ENCODE measurements at regions not wholly inside any gene's neighbourhood (a gene's known extent, or its start where the extent isn't known, plus 50 kb on each side); places are given as distances from the start of the nearest gene placed in this dataset.

DNA sequence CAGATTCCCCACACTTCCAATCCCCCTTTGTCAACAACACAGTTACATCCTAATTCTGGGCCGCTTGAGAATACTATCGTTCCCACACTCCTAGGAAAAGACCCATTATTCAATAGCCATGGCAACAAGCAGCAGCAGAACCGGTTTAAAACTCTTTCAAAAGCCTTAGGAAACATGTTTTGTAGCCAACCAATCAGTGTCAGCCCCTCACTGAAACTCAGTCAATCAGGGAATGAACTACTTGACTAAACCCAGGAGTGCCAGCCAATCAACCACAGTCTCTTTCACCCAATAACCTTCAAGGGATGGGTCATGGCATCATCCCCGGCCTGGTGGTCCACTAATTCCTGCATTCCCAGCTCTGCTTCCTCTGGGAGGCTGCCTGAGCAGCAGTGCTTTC, 204.8 kb upstream of the HS6ST1 start:
- no peak overlapping the region for H3K27ac ChIP-seq (ENCODE audit: low read depth)
- H3K4me3 ChIP-seq (ENCODE audit: low read depth, low read length): no peak overlapping the region
- no peak for DNase-seq (ENCODE audit: extremely low spot score)
- H3K4me1 ChIP-seq (ENCODE audit: insufficient read depth): no peaks in the 10 kb centered on the region
- H3K36me3 ChIP-seq (ENCODE audit: insufficient read depth): no peaks in the 10 kb centered on the region
- WGBS: 81% methylated on average over 4 of the region's 4 CpGs

DNA sequence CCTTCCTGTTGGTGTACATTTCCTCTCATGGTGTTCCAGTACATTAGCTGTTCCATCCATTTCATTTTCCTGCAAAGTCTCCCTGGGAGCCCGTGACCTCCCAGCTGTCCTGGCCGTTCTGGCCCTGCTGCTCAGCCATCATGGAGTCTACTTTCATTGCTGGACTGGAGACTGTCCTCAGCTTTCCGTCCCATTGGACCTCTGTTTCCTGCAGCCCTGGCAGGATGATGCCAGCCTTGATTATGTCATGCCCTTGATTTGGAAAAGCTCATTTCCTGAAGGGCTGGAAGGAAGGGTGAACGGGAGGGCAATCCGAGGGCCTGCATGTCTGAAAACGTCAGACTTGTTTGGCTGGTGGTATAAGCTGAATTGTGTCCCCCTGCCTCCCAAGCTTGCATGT, 205.5 kb upstream of the HS6ST1 start:
- no peaks in the 10 kb centered on the region for H3K4me1 ChIP-seq (ENCODE audit: insufficient read depth)
- DNase-seq (ENCODE audit: extremely low spot score): no peak
- H3K36me3 ChIP-seq (ENCODE audit: insufficient read depth): no peaks in the 10 kb centered on the region
- WGBS: 76% methylated on average over 6 of the region's 6 CpGs
- no peak overlapping the region for H3K27ac ChIP-seq (ENCODE audit: low read depth)
- H3K4me3 ChIP-seq (ENCODE audit: low read depth, low read length): no peak overlapping the region

DNA sequence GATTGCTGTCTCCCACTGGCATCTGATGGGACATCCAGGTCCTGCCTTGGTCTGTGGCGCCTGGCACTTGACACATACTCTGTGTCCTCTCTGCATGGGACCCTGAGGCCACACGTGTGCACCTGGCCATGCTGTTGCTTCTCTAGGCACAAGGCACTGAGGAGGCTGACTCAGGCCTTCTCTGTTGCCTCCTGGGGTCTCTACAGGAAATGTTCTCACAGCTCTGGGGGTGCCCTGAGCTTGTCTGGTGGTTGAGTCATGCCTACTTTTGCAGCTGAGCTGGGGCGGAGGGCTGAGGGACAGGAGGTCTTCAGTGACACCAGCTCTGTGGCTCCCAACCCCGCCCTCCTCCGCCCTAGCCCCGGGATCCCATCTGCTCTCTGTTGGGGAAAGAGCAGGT, 207.0 kb upstream of the HS6ST1 start:
- 87% methylated on average over 6 of the region's 6 CpGs for WGBS
- Histone ChIP-seq H3K4me1 (ENCODE audit: insufficient read depth) (no peaks in the 10 kb centered on the region), H3K36me3 (ENCODE audit: insufficient read depth) (no peaks in the 10 kb centered on the region), H3K4me3 (ENCODE audit: low read depth, low read length) (no peak overlapping the region), H3K27ac (ENCODE audit: low read depth) (no peak overlapping the region)
- DNase-seq (ENCODE audit: extremely low spot score): no peak

DNA sequence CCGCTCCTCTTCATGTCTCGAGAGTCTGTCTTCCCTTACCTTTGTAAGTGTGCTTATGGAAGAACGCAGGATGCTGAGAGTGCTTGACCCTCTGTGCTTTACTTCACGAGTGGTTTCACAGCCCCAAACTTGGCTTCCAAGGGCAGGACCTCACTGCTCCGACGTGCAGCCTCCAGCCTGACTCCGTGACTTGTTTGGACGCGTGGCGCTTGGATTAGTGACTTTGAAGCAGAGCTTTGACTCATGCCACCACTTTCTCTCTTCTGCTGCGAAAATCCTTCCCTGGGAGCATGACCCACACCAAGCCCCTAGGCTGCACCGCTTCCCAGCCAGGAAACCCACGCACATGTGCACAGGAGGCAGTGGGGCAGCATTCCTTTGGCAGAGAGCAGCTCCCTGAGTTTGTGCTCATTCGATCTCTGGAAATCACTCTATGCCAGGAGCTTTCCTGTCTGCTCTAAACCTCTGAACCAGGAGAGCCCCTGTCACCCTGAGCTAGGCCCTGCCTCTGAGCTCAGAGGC, 207.8 kb upstream of the HS6ST1 start:
- H3K4me1 ChIP-seq (ENCODE audit: insufficient read depth): no peaks in the 10 kb centered on the region
- H3K4me3 ChIP-seq (ENCODE audit: low read depth, low read length): no peak overlapping the region
- 90% methylated on average over 14 of the region's 14 CpGs for WGBS
- no peak for DNase-seq (ENCODE audit: extremely low spot score)
- H3K27ac ChIP-seq (ENCODE audit: low read depth): no peak overlapping the region
- no peaks in the 10 kb centered on the region for H3K36me3 ChIP-seq (ENCODE audit: insufficient read depth)

DNA sequence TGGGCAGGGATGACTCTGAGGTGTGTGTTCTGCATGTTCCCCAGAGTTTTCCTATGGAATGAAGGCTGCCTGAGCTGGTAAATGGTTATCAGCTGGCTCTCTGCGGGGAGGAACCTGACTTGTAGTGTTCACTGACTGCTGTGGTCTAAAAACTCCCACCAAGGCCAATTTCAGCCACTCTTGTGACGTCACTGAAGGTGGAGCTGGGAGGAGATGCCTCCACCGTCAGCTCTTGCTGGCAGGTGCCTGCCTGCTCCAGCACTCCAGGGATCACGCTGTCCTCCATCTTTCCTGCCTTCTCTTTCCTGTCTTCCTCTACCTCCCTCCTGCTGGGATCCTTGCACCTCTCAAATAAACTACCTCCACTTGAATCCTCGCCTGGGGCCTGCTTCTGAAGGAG, 209.5 kb upstream of the HS6ST1 start:
- no peak overlapping the region for H3K27ac ChIP-seq (ENCODE audit: low read depth)
- no peaks in the 10 kb centered on the region for H3K4me1 ChIP-seq (ENCODE audit: insufficient read depth)
- DNase-seq (ENCODE audit: extremely low spot score): no peak
- 85% methylated on average over 5 of the region's 5 CpGs for WGBS
- no peaks in the 10 kb centered on the region for H3K36me3 ChIP-seq (ENCODE audit: insufficient read depth)
- H3K4me3 ChIP-seq (ENCODE audit: low read depth, low read length): no peak overlapping the region

DNA sequence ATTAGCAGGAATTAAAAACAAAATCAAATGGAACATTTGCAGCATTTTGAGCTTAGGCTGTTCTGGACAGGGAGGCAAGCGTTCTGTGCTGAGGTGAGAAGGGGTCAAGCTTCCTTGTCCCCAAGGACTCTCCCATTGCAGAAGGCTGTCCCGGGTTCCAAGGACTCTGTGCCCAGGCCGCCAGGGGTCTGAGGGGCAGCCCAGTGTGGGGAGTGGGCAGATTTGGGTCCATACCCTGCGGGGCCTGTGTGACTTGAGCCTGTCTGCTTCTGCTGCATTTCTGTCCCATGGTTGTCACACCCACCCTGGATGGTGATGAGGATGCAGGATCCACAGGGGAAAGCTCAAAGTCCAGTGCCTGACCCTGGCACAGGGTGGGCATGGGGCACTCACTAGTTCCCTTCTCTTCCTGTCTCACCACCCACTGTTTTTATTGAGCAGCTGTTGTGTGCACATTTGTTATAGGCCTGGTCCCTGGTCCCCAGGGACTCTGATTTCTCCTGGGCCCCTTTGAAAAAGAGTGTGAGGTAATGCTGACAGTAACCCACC, 211.4 kb upstream of the HS6ST1 start:
- H3K27ac ChIP-seq (ENCODE audit: low read depth): no peak overlapping the region
- no peak for DNase-seq (ENCODE audit: extremely low spot score)
- whole genome bisulfite sequencing: 91% methylated on average over 4 of the region's 4 CpGs
- H3K36me3 ChIP-seq (ENCODE audit: insufficient read depth): no peaks in the 10 kb centered on the region
- H3K4me3 ChIP-seq (ENCODE audit: low read depth, low read length): no peak overlapping the region
- H3K4me1 ChIP-seq (ENCODE audit: insufficient read depth): no peaks in the 10 kb centered on the region

DNA sequence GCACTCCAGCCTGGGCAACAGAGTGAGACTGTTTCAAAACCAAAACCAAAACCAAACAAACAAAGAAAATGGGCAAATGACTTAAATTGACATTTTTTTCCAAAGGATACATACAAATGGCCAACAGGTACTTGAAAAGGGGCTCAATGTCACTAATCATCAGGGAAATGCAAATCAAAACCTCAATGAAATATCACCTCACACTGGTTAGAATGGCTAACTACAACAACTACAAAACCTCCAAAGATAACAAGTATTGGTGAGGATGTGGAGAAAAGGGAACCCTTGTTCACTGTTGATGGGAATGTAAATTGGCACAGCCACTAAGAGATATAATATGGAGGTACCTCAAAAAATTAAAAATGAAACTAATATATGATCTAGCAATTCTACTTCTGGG, 213.2 kb upstream of the HS6ST1 start:
- no peaks in the 10 kb centered on the region for H3K4me1 ChIP-seq (ENCODE audit: insufficient read depth)

DNA sequence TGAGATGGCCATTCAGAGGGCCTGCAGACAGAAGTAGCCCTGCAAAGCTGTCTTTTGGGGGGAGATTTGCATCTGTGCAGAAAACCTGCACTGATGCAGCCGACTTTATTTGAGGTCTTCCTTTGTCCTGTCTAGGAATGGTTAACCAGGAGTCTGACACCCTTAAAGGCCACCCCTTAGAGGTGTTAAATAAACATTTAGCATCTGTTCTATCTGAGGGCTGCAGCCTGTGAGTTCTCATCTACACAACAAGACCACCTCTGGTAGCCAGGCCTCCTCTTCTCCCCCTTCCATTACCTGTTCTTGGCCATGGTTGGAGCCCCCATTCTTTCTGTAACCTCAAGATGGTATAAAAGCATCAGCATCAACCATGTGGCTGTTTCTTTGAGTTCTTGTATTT, 214.4 kb upstream of the HS6ST1 start:
- no peaks in the 10 kb centered on the region for H3K36me3 ChIP-seq (ENCODE audit: insufficient read depth)
- no peak overlapping the region for H3K4me3 ChIP-seq (ENCODE audit: low read depth, low read length)
- no peak overlapping the region for H3K27ac ChIP-seq (ENCODE audit: low read depth)
- 52% methylated on average over 1 of the region's 1 CpG for WGBS
- no peaks in the 10 kb centered on the region for H3K4me1 ChIP-seq (ENCODE audit: insufficient read depth)
- DNase-seq (ENCODE audit: extremely low spot score): no peak

More for the DNA sequence above, 213.2 kb upstream of the HS6ST1 start:
- no peak overlapping the region for H3K4me3 ChIP-seq (ENCODE audit: low read depth, low read length)
- no peak for DNase-seq (ENCODE audit: extremely low spot score)
- no peaks in the 10 kb centered on the region for H3K36me3 ChIP-seq (ENCODE audit: insufficient read depth)
- H3K27ac ChIP-seq (ENCODE audit: low read depth): no peak overlapping the region

DNA sequence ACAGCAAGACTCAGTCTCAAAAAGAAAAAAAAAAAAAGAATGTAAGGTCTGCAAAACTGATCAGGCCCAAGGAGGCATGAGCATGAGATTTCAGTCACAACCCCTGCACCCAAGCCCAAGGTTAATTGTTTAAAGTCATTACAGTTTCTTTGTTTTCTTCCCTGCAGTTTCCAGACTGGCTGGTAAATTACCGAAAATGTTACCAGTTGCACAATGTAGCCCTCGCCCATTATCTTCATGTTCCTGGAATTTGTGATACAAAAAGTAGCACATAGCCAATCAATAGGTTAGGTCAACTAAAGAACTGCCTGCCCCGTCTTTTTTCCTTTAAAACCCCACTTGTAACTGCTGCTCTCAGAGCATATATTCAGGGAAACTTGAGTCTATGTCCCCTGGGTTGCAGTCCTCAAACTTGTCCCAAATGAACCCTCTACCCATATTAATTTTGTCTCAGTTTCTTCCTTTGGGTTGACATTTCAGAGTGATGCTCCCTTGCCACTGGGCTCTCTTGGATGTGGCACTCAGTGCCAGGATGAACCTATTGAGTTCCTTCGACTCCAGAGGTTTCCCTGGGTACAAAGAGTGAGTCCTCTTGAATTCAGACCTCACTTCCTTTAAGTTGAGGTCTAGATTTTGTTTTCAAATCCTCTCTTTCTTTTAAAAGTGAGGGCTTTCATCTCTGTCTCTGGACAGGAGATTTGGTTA, 216.2 kb upstream of the HS6ST1 start:
- H3K36me3 ChIP-seq (ENCODE audit: insufficient read depth): no peaks in the 10 kb centered on the region
- DNase-seq (ENCODE audit: extremely low spot score): no peak
- no peak overlapping the region for H3K27ac ChIP-seq (ENCODE audit: low read depth)
- WGBS: 93% methylated on average over 4 of the region's 4 CpGs
- H3K4me3 ChIP-seq (ENCODE audit: low read depth, low read length): no peak overlapping the region
- H3K4me1 ChIP-seq (ENCODE audit: insufficient read depth): no peaks in the 10 kb centered on the region

DNA sequence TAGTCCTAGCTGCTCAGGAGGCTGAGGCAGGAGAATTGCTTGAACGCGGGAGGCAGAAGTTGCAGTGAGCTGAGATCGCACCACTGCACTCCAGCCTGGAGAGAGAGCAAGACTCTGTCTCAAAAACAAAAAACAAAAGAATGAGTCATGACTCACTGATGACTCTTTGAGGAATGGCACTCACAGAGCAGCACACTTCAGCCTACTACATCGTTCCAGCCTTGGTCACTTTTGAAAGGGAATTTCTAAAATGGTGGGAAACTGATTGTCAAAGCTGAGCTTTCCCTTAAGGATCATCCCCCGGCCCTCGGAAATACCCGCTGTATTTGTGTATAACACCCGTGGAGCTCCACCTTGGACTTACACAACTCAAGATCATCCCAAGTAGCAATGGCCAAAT, 217.3 kb upstream of the HS6ST1 start:
- WGBS: 88% methylated on average over 8 of the region's 8 CpGs
- DNase-seq (ENCODE audit: extremely low spot score): no peak

DNA sequence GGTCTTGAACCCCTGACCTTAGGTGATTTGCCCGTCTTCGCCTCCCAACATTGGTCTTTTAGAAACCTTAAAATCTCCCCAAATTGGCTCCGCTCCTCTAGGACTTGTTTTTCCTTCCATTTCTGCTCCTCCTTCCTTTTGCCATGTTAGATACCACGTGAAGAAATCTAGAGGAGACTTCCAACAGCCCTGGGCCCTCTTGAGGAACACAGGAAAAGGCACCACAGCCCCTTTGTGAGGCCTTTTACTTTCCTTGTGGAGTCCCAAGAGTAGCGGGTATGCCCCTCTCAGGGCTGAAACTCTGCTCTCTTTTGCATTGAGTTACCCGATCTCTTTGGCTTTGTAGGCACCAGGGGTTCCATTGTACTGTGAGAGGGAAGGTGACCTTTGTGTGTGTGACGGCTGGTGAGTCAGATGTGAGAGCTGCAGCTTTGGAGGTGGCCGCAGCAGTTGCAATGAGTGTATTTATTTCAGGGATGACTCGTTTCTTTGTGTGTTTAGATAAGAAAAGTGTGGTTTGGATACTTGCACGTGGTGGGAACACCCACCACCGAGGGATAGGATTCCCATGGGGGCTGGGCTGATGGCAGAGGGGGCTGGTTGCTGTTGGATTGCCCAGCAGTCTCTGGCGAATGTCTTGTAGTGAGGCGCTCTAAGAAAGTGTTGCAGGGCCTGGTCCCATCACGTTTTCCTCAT, 218.4 kb upstream of the HS6ST1 start:
- Histone ChIP-seq H3K4me1 (ENCODE audit: insufficient read depth) (no peaks in the 10 kb centered on the region), H3K4me3 (ENCODE audit: low read depth, low read length) (no peak overlapping the region), H3K36me3 (ENCODE audit: insufficient read depth) (no peaks in the 10 kb centered on the region), H3K27ac (ENCODE audit: low read depth) (no peak overlapping the region)
- DNase-seq (ENCODE audit: extremely low spot score): no peak
- WGBS: 79% methylated on average over 14 of the region's 14 CpGs

More for the DNA sequence above, 217.3 kb upstream of the HS6ST1 start:
- Histone ChIP-seq H3K4me1 (ENCODE audit: insufficient read depth) (no peaks in the 10 kb centered on the region), H3K36me3 (ENCODE audit: insufficient read depth) (no peaks in the 10 kb centered on the region), H3K4me3 (ENCODE audit: low read depth, low read length) (no peak overlapping the region), H3K27ac (ENCODE audit: low read depth) (no peak overlapping the region)

DNA sequence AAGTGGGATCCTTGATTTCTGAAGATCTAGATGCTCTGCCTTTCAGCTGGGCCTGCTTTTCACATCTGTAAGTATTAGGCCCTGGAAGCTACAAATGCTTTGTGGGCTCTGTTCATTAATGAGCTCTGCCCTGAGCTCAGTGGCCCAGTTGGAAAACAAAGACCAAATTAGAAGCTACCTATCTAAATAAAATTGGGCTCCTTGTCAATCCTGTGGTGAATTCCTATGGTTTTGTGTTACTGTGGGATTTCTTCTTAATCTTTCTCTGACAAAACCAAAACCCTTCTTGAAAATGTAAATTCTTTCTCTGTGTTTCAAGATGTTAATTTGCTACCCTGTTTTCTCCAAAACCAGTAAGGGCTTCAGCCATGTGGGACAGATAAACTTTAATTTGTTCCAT, 219.0 kb upstream of the HS6ST1 start:
- Histone ChIP-seq H3K4me3 (ENCODE audit: low read depth, low read length) (no peak overlapping the region), H3K4me1 (ENCODE audit: insufficient read depth) (no peaks in the 10 kb centered on the region), H3K27ac (ENCODE audit: low read depth) (no peak overlapping the region), H3K36me3 (ENCODE audit: insufficient read depth) (no peaks in the 10 kb centered on the region)
- DNase-seq (ENCODE audit: extremely low spot score): no peak

DNA sequence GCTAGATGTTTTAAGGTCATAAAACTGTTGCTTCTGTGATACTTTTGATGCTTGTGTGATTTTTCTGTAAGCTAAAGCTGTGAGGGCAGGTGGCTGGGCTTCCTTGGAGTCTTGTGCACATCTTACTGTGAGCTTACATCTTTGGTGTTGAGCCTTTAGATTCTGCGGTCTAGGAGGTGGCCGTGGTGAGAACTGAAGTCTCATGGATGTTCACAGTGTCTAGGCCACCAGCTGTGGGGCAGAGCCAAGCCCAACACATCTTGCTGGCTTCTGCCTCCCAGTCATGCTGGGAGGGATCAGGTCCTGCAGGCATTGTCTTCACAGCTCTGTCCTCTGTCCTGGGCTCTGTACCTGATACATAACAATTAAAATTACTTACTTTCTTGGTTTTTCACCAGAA, 219.7 kb upstream of the HS6ST1 start:
- DNase-seq (ENCODE audit: extremely low spot score): no peak
- Histone ChIP-seq H3K36me3 (ENCODE audit: insufficient read depth) (no peaks in the 10 kb centered on the region), H3K4me1 (ENCODE audit: insufficient read depth) (no peaks in the 10 kb centered on the region), H3K4me3 (ENCODE audit: low read depth, low read length) (no peak overlapping the region), H3K27ac (ENCODE audit: low read depth) (no peak overlapping the region)
- 97% methylated on average over 2 of the region's 2 CpGs for WGBS

DNA sequence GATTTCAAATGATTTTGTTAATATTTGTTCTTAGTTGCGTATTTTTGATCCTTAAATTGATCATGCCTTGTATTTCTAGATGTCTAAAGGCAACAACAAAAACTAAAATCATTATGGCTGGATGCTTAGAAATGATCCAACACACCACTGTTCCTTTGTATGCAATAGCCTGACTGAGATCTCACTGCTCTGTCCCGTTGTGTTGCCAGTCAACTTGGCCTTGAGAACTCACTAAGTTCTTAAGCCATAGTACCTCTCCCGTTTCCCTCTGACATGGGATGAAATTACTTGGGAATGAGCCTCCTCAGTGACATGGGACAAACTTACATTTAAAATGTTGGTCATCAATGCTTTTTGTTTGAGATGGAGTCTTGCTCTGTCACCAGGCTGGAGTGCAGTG, 222.0 kb upstream of the HS6ST1 start:
- Histone ChIP-seq H3K27ac (ENCODE audit: low read depth) (no peak overlapping the region), H3K4me1 (ENCODE audit: insufficient read depth) (no peaks in the 10 kb centered on the region), H3K4me3 (ENCODE audit: low read depth, low read length) (no peak overlapping the region), H3K36me3 (ENCODE audit: insufficient read depth) (no peaks in the 10 kb centered on the region)
- DNase-seq (ENCODE audit: extremely low spot score): no peak
- WGBS: 97% methylated on average over 3 of the region's 3 CpGs

All from urinary bladder (tissue), 3 donors.